GM12878 (cell line): ENCODE measurements at regions not wholly inside any gene's neighbourhood (a gene's known extent, or its start where the extent isn't known, plus 50 kb on each side); places are given as distances from the start of the nearest gene placed in this dataset.

Source experiments
- ATAC-seq: fragments of 200-7000 bp; cut with Tn5 transposase; 3 replicates; pipeline ENCODE4 v1.9.1; 2020; ENCODE audit warnings: mild to moderate bottlenecking, moderate library complexity
- BruUV-seq: library from RNA; stranded (reverse); fragments of 400-500 nt; replicated peaks from 2 replicates; lab custom pipeline; 2021; lab: Mats Ljungman, UMichigan
- CTCF ChIA-PET: fragments of 300-600 bp; sonication (Branson Sonifier 250); formaldehyde crosslinking; extraction: SDS; loops from one replicate; lab custom pipeline; 2021; ENCODE audit warnings: inconsistent platforms; lab: Yijun Ruan, JAX
- POLR2A ChIA-PET: fragments of 350-600 bp; formaldehyde crosslinking; extraction: SDS; loops from one replicate; lab custom pipeline; 2021; ENCODE audit warnings: inconsistent platforms; lab: Charles Lee
- RAD21 ChIA-PET: fragments of 300-600 bp; sonication (Branson Sonifier 250); formaldehyde crosslinking; loops from one replicate; lab custom pipeline; 2023; ENCODE audit warnings: antibody characterized with exemption; ENCODE audit not compliant: unreplicated experiment; lab: Charles Lee
- SMC1A ChIA-PET: fragments of 300-600 bp; sonication (Branson Sonifier 250); formaldehyde crosslinking; loops from one replicate; lab custom pipeline; 2023; ENCODE audit not compliant: unreplicated experiment, uncharacterized antibody; lab: Charles Lee
- DNase-seq: peaks from one replicate; pipeline ENCODE4 v3.0.0-alpha.2; 2011; ENCODE audit warnings: low read depth, low spot score
- FAIRE-seq: peaks from 3 replicates; lab custom pipeline; 2011; peaks lifted over from hg19 to GRCh38; lab: Jason Lieb, UNC
- H2AFZ ChIP-seq: 2 replicates; pipeline ENCODE4 v1.6.0; 2011; ENCODE audit warnings: low read depth, low read length, control low read depth; ENCODE audit not compliant: control insufficient read depth
- H3K27ac ChIP-seq: 2 replicates; pipeline ENCODE4 v1.5.1; 2011; ENCODE audit warnings: control low read depth; ENCODE audit not compliant: control insufficient read depth, insufficient read depth
- H3K27me3 ChIP-seq, 2 experiments: replicated peaks in 1 of 2; 2 replicates each; pipeline versions ENCODE4 v1.6.0 to v1.6.1; 2011; ENCODE audit warnings: low read length in 1 of 2; ENCODE audit not compliant: control insufficient read depth in 2 of 2, insufficient read depth in 2 of 2
- H3K36me3 ChIP-seq, 2 experiments: 2 replicates each; pipeline ENCODE4 v1.5.1; 2011; ENCODE audit warnings: low read length in 1 of 2; ENCODE audit not compliant: control insufficient read depth in 2 of 2, insufficient read depth in 2 of 2
- H3K4me1 ChIP-seq: 2 replicates; pipeline ENCODE4 v1.6.1; 2011; ENCODE audit warnings: mild to moderate bottlenecking, low read length, moderate library complexity, mixed read lengths; ENCODE audit not compliant: control insufficient read depth, insufficient read depth
- H3K4me2 ChIP-seq: 2 replicates; pipeline ENCODE4 v1.6.0; 2011; ENCODE audit warnings: control low read depth; ENCODE audit not compliant: control insufficient read depth, insufficient read depth
- H3K4me3 ChIP-seq: fragments of 200-600 bp; sonication (generic); 2 replicates; pipeline ENCODE4 v1.5.1; 2016
- H3K79me2 ChIP-seq: 2 replicates; pipeline ENCODE4 v1.6.0; 2011; ENCODE audit warnings: low read length; ENCODE audit not compliant: control insufficient read depth, insufficient read depth
- H3K9ac ChIP-seq: 2 replicates; pipeline ENCODE4 v1.8.0; 2011; ENCODE audit warnings: low read length, control low read depth, mixed read lengths; ENCODE audit not compliant: control insufficient read depth, insufficient read depth
- H3K9me3 ChIP-seq: replicated peaks from 3 replicates; pipeline ENCODE4 v1.5.1; 2011; ENCODE audit warnings: mild to moderate bottlenecking, low read length; ENCODE audit not compliant: control insufficient read depth, insufficient read depth
- H4K20me1 ChIP-seq: 2 replicates; pipeline ENCODE4 v1.6.0; 2011; ENCODE audit not compliant: control insufficient read depth, insufficient read depth
- BCL11A ChIP-seq: IDR thresholded peaks from 2 replicates; pipeline ENCODE4 v1.6.1; 2011; ENCODE audit warnings: low read depth, low read length
- BCLAF1 ChIP-seq: fragments of 450-650 bp; IDR thresholded peaks from 2 replicates; pipeline ENCODE4 v1.6.1; 2017; ENCODE audit warnings: antibody characterized with exemption, mild to moderate bottlenecking, moderate library complexity
- CHD4 ChIP-seq: fragments of 200-600 bp; sonication (generic); IDR thresholded peaks from 2 replicates; pipeline ENCODE4 v1.6.1; 2016; ENCODE audit warnings: mild to moderate bottlenecking
- HDAC2 ChIP-seq: fragments of 200-600 bp; sonication (generic); IDR thresholded peaks from 2 replicates; pipeline ENCODE4 v1.6.1; 2017
- JUND ChIP-seq: IDR thresholded peaks from 2 replicates; pipeline ENCODE4 v1.6.1; 2012; ENCODE audit warnings: low read depth, mild to moderate bottlenecking, low read length, improper control_type of control experiment, moderate library complexity
- MEF2B ChIP-seq: fragments of 450-650 bp; IDR thresholded peaks from 2 replicates; pipeline ENCODE4 v1.6.1; 2018; ENCODE audit warnings: mild to moderate bottlenecking, moderate library complexity; ENCODE audit not compliant: partially characterized antibody, poor library complexity, severe bottlenecking
- NR2C1 ChIP-seq: fragments of 450-650 bp; IDR thresholded peaks from 2 replicates; pipeline ENCODE4 v1.6.1; 2017; ENCODE audit warnings: antibody characterized with exemption, mild to moderate bottlenecking, moderate library complexity
- PAX5 ChIP-seq: IDR thresholded peaks from 2 replicates; pipeline ENCODE4 v1.6.1; 2011; ENCODE audit warnings: low read depth, low read length, borderline replicate concordance
- RBBP5 ChIP-seq: fragments of 200-600 bp; sonication (generic); conservative IDR thresholded peaks from 2 replicates; pipeline ENCODE4 v1.6.1; 2016
- SKIL ChIP-seq: fragments of 450-650 bp; IDR thresholded peaks from 2 replicates; pipeline ENCODE4 v1.6.1; 2017; ENCODE audit warnings: mild to moderate bottlenecking, low read depth, inconsistent platforms; ENCODE audit not compliant: poor library complexity, severe bottlenecking
- TCF12 ChIP-seq: IDR thresholded peaks from 2 replicates; pipeline ENCODE4 v1.6.1; 2011; ENCODE audit warnings: low read depth, mild to moderate bottlenecking, low read length
- ZBTB4 ChIP-seq: fragments of 450-650 bp; formaldehyde crosslinking; IDR thresholded peaks from 2 replicates; pipeline ENCODE4 v1.4.0; 2022; ENCODE audit warnings: mild to moderate bottlenecking, moderate library complexity
- ZSCAN29 ChIP-seq: fragments of 450-650 bp; IDR thresholded peaks from 2 replicates; pipeline ENCODE4 v1.6.1; 2017; ENCODE audit warnings: mild to moderate bottlenecking, moderate library complexity
- WGBS: methylation state at CpG from one replicate; pipeline ENCODE4 v1.1.6; 2016; ENCODE audit warnings: low lambda C conversion rate; ENCODE audit not compliant: insufficient replicate concordance, insufficient coverage; ENCODE audit errors: missing lambda C conversion rate; 5-methylcytosine and 5-hydroxymethylcytosine counted together
- in situ Hi-C: fragments of 300-500 bp; cut with MboI; formaldehyde crosslinking; loops from 9 replicates; pipeline ENCODE4 v1.14.3; 2018; ENCODE audit warnings: mixed read lengths
- intact Hi-C: fragments of 100-400 bp; cut with micrococcal nuclease; formaldehyde crosslinking; loops from one replicate; pipeline ENCODE4 v1.14.2; 2022; ENCODE audit not compliant: unreplicated experiment

- intact Hi-C loops (loop anchor here (2.0 to 10.0 kb wide), 5 partner anchors 545 to 1688 kb away; a partner anchor contains a TSS), in situ Hi-C loops (loop anchor here (10.0 kb wide), 1 partner anchor 655 kb away; no protein-coding TSS in a partner anchor)
- FAIRE-seq = peak; percentile 95
- Histone ChIP-seq H3K27ac (peak overlapping the region; percentile 82), H3K36me3 (no peaks in the 10 kb centered on the region), H4K20me1 (no peaks in the 10 kb centered on the region), H3K9me3 (no peaks in the 10 kb centered on the region), H3K9ac (peak overlapping the region; percentile 91), H3K4me1 (peaks cover 25% of the 10 kb centered on the region), H2AFZ (no peak overlapping the region; the same call in 1 of the 2 replicates), H3K27me3 (no peaks in the 10 kb centered on the region), H3K79me2 (peaks cover 18% of the 10 kb centered on the region), H3K4me3 (peak overlapping the region; percentile 74), H3K4me2 (peak overlapping the region; percentile 88)
- CTCF ChIA-PET = interaction anchor here (0.7 to 6.0 kb wide), 6 partner anchors 12 to 1594 kb away, joined by 3 to 61 read pairs (median 6); a partner anchor contains a TSS
- RAD21 ChIA-PET = interaction anchor here (0.8 to 7.3 kb wide), 10 partner anchors 14 to 1560 kb away, joined by 3 to 112 read pairs (median 4); a partner anchor contains a TSS
- BruUV-seq = TSS peak; percentile 83
- POLR2A ChIA-PET = interaction anchor here (0.5 to 10.0 kb wide), 18 partner anchors 12 to 1778 kb away, joined by 3 to 119 read pairs (median 4); a partner anchor contains a TSS
- WGBS = 1% methylated on average over 51 of the region's 51 CpGs
- DNase-seq = peak; percentile 98
- SMC1A ChIA-PET = interaction anchor here (0.6 to 5.1 kb wide), 8 partner anchors 11 to 680 kb away, joined by 3 to 57 read pairs (median 5); a partner anchor contains a TSS
- ATAC-seq = peak; percentile 43
- TF ChIP-seq HDAC2 (no peak), JUND (no peak), BCL11A (no peak), CHD4 (no peak), MEF2B (no peak), ZBTB4 (CRISPR knock-in tag) (no peak), NR2C1 (no peak), ZSCAN29 (no peak), SKIL (no peak), RBBP5 (no peak), BCLAF1 (0 out of 2 replicates have a peak, but pooled peaks have one; percentile 41), TCF12 (peak; percentile 91), PAX5 (peak; percentile 62; the same call in 1 of the 2 replicates)
These were observed 102.0 kb downstream of the OR2B2 start for GRCh38 chr6:27809939-27810767.
